ENCODE measurements at regions not wholly inside any gene's neighbourhood (a gene's known extent, or its start where the extent isn't known, plus 50 kb on each side); places are given as distances from the start of the nearest gene placed in this dataset.

DNA sequence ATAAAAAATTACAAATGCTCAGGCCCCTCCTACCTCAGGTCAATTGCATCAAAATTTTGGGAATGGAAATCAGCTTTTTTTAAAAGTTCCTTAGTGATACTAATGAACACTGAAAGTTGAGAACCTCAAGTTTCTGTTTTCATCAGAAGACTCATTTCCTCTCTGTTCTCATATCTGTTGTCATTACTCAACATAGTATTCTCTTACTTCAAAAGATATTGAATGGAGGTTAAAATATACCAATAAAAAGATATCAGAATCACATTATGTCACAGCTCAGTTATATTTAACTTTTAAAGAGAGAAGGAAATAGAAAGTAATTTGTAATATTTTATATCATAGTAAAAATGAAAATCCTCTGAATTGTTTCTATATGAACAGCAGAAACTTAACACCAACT, 959.4 kb upstream of the LRRTM1 start:
- no peak for TF ChIP-seq TCF7L2 (IDR thresholded peaks at IDR 0.05; ENCODE audit: borderline replicate concordance, low read depth, low read length)
- TF ChIP-seq ZNF677 (tag by site-specific recombination; IDR thresholded peaks at IDR 0.05): no peak
- TF ChIP-seq, protein P1, sequence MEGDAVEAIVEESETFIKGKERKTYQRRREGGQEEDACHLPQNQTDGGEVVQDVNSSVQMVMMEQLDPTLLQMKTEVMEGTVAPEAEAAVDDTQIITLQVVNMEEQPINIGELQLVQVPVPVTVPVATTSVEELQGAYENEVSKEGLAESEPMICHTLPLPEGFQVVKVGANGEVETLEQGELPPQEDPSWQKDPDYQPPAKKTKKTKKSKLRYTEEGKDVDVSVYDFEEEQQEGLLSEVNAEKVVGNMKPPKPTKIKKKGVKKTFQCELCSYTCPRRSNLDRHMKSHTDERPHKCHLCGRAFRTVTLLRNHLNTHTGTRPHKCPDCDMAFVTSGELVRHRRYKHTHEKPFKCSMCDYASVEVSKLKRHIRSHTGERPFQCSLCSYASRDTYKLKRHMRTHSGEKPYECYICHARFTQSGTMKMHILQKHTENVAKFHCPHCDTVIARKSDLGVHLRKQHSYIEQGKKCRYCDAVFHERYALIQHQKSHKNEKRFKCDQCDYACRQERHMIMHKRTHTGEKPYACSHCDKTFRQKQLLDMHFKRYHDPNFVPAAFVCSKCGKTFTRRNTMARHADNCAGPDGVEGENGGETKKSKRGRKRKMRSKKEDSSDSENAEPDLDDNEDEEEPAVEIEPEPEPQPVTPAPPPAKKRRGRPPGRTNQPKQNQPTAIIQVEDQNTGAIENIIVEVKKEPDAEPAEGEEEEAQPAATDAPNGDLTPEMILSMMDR (tag by site-specific recombination; IDR thresholded peaks at IDR 0.05): no peak
- TF ChIP-seq ZNF530 (tag by site-specific recombination; IDR thresholded peaks at IDR 0.05; ENCODE audit: low read depth): no peak
- no peak for TF ChIP-seq ZNF23 (tag by site-specific recombination; IDR thresholded peaks at IDR 0.05; ENCODE audit: borderline replicate concordance)
- TF ChIP-seq ZNF239 (tag by site-specific recombination; IDR thresholded peaks at IDR 0.05): no peak

Data from HEK293 (cell line).